ENCODE measurements at regions not wholly inside any gene's neighbourhood (a gene's known extent, or its start where the extent isn't known, plus 50 kb on each side); places are given as distances from the start of the nearest gene placed in this dataset.

DNA sequence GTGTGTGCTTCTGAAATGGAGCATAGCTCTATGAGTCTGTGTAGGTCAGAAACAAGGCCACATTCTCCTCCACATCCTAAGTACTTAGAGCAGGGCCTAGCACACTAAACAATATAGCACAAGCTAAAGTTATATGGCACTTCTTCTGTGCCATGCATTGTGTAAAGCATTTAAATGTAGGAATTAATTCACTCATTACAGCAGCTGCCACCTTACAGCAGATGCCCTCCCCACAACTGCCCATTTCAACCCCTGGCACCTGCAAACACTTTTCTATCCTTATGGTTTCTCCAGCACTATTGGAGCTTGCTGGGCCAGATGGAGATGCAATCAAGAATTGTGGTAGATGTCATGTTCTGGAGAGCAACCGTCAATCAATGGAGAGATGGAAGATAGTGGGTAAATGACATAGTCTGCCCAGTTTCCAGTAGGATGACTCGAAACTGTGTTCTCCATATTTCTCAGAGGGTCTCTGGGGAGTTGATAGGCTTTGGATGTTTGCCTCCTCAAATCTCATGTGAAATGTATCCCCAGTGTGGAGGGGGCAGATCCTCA lies 373.7 kb downstream of the DOK5 start:
- Histone ChIP-seq H3F3A (ENCODE audit: low read depth) (no peaks in the 10 kb centered on the region), H3K4me2 (ENCODE audit: low read depth, low read length, poor library complexity, severe bottlenecking) (no peak overlapping the region), H3K36me3 (ENCODE audit: insufficient read depth, low read length) (no peaks in the 10 kb centered on the region), H3K9ac (ENCODE audit: low read depth, low read length, poor library complexity, severe bottlenecking) (no peak overlapping the region), H3K4me3 (ENCODE audit: low read length, poor library complexity, severe bottlenecking) (no peak overlapping the region), H2AFZ (ENCODE audit: low read length) (no peak overlapping the region), H3K9me2 (replicated peaks; ENCODE audit: low read depth, low read length) (no peaks in the 10 kb centered on the region), H3K79me2 (ENCODE audit: insufficient read depth, low read length) (no peaks in the 10 kb centered on the region), H3K9me3 (ENCODE audit: insufficient read depth, low read depth, low read length) (no peaks in the 10 kb centered on the region), H3K4me1 (ENCODE audit: insufficient read depth, low read length, poor library complexity, severe bottlenecking) (no peaks in the 10 kb centered on the region), H4K20me1 (ENCODE audit: insufficient read depth, low read length, poor library complexity, severe bottlenecking) (no peaks in the 10 kb centered on the region), H3K27me3 (ENCODE audit: insufficient read depth, low read length, poor library complexity, severe bottlenecking) (no peaks in the 10 kb centered on the region)
- TF ChIP-seq EZH2phosphoT487 (IDR thresholded peaks at IDR 0.05; ENCODE audit: borderline replicate concordance), result no peak
- TF ChIP-seq, protein P1, sequence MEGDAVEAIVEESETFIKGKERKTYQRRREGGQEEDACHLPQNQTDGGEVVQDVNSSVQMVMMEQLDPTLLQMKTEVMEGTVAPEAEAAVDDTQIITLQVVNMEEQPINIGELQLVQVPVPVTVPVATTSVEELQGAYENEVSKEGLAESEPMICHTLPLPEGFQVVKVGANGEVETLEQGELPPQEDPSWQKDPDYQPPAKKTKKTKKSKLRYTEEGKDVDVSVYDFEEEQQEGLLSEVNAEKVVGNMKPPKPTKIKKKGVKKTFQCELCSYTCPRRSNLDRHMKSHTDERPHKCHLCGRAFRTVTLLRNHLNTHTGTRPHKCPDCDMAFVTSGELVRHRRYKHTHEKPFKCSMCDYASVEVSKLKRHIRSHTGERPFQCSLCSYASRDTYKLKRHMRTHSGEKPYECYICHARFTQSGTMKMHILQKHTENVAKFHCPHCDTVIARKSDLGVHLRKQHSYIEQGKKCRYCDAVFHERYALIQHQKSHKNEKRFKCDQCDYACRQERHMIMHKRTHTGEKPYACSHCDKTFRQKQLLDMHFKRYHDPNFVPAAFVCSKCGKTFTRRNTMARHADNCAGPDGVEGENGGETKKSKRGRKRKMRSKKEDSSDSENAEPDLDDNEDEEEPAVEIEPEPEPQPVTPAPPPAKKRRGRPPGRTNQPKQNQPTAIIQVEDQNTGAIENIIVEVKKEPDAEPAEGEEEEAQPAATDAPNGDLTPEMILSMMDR (conservative IDR thresholded peaks at IDR 0.05; ENCODE audit: low read length), result no peak

DNA sequence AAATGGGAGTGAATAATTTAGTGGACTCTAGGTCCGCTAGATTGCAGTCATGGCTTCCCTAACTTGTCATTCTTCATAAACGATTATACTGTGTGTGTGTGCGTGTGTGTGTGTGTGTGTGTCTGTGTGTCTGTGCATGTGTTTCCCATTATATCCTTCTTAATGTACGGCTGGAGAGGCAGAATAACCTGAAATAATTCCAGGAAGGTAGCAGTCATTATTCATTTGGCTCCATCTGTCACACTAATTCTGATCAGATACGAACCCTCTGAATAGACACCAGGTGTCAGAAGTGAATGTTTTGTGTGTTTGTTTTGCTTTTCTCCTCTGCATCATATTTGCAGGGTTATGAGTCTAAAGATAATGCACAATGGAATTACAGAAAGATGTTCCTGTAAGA lies 372.9 kb downstream of the DOK5 start:
- H3K9me3 ChIP-seq (ENCODE audit: insufficient read depth, low read depth, low read length), result no peaks in the 10 kb centered on the region
- TF ChIP-seq, protein P1 (conservative IDR thresholded peaks at IDR 0.05; ENCODE audit: low read length), result no peak
- no peak for TF ChIP-seq EZH2phosphoT487 (IDR thresholded peaks at IDR 0.05; ENCODE audit: borderline replicate concordance)
- no peaks in the 10 kb centered on the region for H3F3A ChIP-seq (ENCODE audit: low read depth)
- no peak overlapping the region for H3K4me2 ChIP-seq (ENCODE audit: low read depth, low read length, poor library complexity, severe bottlenecking)
- H4K20me1 ChIP-seq (ENCODE audit: insufficient read depth, low read length, poor library complexity, severe bottlenecking), result no peaks in the 10 kb centered on the region
- H2AFZ ChIP-seq (ENCODE audit: low read length), result no peak overlapping the region
- H3K4me3 ChIP-seq (ENCODE audit: low read length, poor library complexity, severe bottlenecking), result no peak overlapping the region
- H3K9ac ChIP-seq (ENCODE audit: low read depth, low read length, poor library complexity, severe bottlenecking), result no peak overlapping the region
- no peaks in the 10 kb centered on the region for H3K9me2 ChIP-seq (replicated peaks; ENCODE audit: low read depth, low read length)
- H3K79me2 ChIP-seq (ENCODE audit: insufficient read depth, low read length), result no peaks in the 10 kb centered on the region
- no peaks in the 10 kb centered on the region for H3K36me3 ChIP-seq (ENCODE audit: insufficient read depth, low read length)
- no peaks in the 10 kb centered on the region for H3K27me3 ChIP-seq (ENCODE audit: insufficient read depth, low read length, poor library complexity, severe bottlenecking)
- no peaks in the 10 kb centered on the region for H3K4me1 ChIP-seq (ENCODE audit: insufficient read depth, low read length, poor library complexity, severe bottlenecking)

DNA sequence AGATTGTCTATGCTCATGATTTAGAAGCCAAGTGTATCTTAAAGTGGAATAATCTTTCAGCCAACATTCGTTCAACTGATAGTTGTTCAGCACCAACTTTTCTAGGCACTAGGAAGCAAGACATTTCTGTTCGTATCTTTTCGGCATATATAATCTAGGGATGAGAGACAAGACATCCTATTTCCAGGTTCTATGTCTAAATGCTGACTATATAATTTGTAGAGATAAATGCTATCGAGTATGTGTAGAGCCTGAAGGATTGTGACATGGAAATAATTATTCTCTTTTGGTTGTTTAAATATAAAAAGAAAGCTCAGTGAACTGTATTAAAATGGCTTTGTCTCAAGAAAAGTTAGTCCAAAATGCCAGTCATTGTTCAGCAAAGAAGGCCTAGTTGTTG lies 371.6 kb downstream of the DOK5 start:
- H3K9ac ChIP-seq (ENCODE audit: low read depth, low read length, poor library complexity, severe bottlenecking), result no peak overlapping the region
- no peaks in the 10 kb centered on the region for H3F3A ChIP-seq (ENCODE audit: low read depth)
- no peaks in the 10 kb centered on the region for H3K9me3 ChIP-seq (ENCODE audit: insufficient read depth, low read depth, low read length)
- no peak overlapping the region for H3K4me2 ChIP-seq (ENCODE audit: low read depth, low read length, poor library complexity, severe bottlenecking)
- TF ChIP-seq, protein P1 (conservative IDR thresholded peaks at IDR 0.05; ENCODE audit: low read length), result no peak
- TF ChIP-seq EZH2phosphoT487 (IDR thresholded peaks at IDR 0.05; ENCODE audit: borderline replicate concordance), result no peak
- no peaks in the 10 kb centered on the region for H3K9me2 ChIP-seq (replicated peaks; ENCODE audit: low read depth, low read length)
- no peak overlapping the region for H2AFZ ChIP-seq (ENCODE audit: low read length)
- H3K79me2 ChIP-seq (ENCODE audit: insufficient read depth, low read length), result no peaks in the 10 kb centered on the region
- no peaks in the 10 kb centered on the region for H4K20me1 ChIP-seq (ENCODE audit: insufficient read depth, low read length, poor library complexity, severe bottlenecking)
- no peak overlapping the region for H3K4me3 ChIP-seq (ENCODE audit: low read length, poor library complexity, severe bottlenecking)
- no peaks in the 10 kb centered on the region for H3K36me3 ChIP-seq (ENCODE audit: insufficient read depth, low read length)
- no peaks in the 10 kb centered on the region for H3K4me1 ChIP-seq (ENCODE audit: insufficient read depth, low read length, poor library complexity, severe bottlenecking)
- H3K27me3 ChIP-seq (ENCODE audit: insufficient read depth, low read length, poor library complexity, severe bottlenecking), result no peaks in the 10 kb centered on the region
